HUES64 (cell line): ENCODE measurements at regions not wholly inside any gene's neighbourhood (a gene's known extent, or its start where the extent isn't known, plus 50 kb on each side); places are given as distances from the start of the nearest gene placed in this dataset.

ENCODE experiments used
- H3K27ac ChIP-seq: 2 replicates; pipeline ENCODE4 v1.7.0; 2013; ENCODE audit warnings: low read depth, low read length, inconsistent platforms
- H3K27me3 ChIP-seq: 2 replicates; pipeline ENCODE4 v1.6.1; 2013; ENCODE audit warnings: mild to moderate bottlenecking, low read length; ENCODE audit not compliant: insufficient read depth
- H3K36me3 ChIP-seq: 2 replicates; pipeline ENCODE4 v1.6.1; 2013; ENCODE audit warnings: mild to moderate bottlenecking, low read length; ENCODE audit not compliant: insufficient read depth
- H3K4me1 ChIP-seq: 2 replicates; pipeline ENCODE4 v1.6.1; 2013; ENCODE audit warnings: mild to moderate bottlenecking, low read length, moderate library complexity; ENCODE audit not compliant: insufficient read depth
- H3K4me3 ChIP-seq: 2 replicates; pipeline ENCODE4 v1.5.1; 2013; ENCODE audit warnings: mild to moderate bottlenecking, low read length, moderate library complexity
- H3K9ac ChIP-seq: 2 replicates; pipeline ENCODE4 v1.6.1; 2013; ENCODE audit warnings: mild to moderate bottlenecking, low read depth, low read length
- H3K9me3 ChIP-seq: 2 replicates; pipeline ENCODE4 v1.6.1; 2013; ENCODE audit warnings: low read depth, low read length; ENCODE audit not compliant: insufficient read depth
- WGBS: fragments of 150-250, 120-280 bp; methylation state at CpG from one replicate; pipeline ENCODE4 v1.1.7; 2013; ENCODE audit warnings: missing lambda C conversion rate; 5-methylcytosine and 5-hydroxymethylcytosine counted together

DNA sequence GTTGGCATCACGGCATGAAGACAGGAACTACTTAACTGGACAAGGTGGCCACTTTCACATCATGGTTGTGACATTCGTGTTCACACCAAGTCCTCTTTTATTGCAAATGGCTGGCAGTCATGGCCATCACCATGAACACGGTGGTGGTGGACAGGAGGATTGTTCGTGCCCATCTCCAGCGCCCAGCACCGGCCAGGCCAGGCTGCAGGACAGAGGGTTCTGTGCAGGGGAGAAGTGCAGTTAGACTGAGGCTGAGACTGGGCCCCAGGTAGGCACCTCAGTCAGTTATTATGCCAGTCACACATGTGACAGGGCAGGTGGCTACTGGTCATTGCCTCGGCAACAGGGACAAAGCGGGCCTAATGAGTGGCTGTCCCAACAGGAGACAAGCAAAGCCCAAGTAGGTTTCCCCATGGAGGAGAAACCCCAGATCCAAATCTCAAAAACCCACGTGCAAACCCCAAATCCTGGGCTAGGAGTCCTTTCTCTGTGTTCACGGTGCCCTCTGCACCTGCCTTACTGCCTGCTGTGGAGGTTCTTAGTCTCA lies 468.1 kb upstream of the MYT1L start:
- no peak overlapping the region for H3K27ac ChIP-seq
- WGBS: 96% methylated on average over 10 of the region's 10 CpGs
- peaks cover 10% of the 10 kb centered on the region; the same call in 1 of the 2 replicates for H3K9me3 ChIP-seq
- H3K4me1 ChIP-seq: no peaks in the 10 kb centered on the region
- H3K36me3 ChIP-seq: no peaks in the 10 kb centered on the region
- H3K9ac ChIP-seq: no peak overlapping the region
- no peak overlapping the region for H3K4me3 ChIP-seq
- no peaks in the 10 kb centered on the region for H3K27me3 ChIP-seq

DNA sequence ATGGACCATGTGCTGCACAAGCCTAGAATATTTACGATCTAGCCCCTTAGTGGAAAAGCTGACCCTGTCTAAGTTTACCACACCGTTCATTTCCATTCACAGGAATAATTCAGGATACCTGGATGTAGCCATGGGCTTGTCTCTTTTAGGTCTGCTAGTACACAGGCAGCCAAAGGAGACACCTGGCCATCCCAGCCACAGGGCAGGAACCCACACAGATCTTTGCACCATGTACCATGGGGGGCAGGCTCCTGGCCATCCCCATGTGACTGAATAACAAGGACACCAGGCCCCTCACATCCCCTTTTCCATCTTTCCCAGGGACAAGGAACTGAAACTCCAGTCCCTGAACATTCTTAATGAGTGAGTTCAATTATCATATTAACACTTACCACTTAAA lies 467.3 kb upstream of the MYT1L start:
- Histone ChIP-seq H3K27me3 (no peaks in the 10 kb centered on the region), H3K9me3 (0 out of 2 replicates have a peak, but pooled peaks cover 10% of the 10 kb centered on the region), H3K4me3 (no peak overlapping the region), H3K9ac (no peak overlapping the region), H3K27ac (no peak overlapping the region), H3K36me3 (no peaks in the 10 kb centered on the region), H3K4me1 (no peaks in the 10 kb centered on the region)
- WGBS: 92% methylated on average over 2 of the region's 2 CpGs

DNA sequence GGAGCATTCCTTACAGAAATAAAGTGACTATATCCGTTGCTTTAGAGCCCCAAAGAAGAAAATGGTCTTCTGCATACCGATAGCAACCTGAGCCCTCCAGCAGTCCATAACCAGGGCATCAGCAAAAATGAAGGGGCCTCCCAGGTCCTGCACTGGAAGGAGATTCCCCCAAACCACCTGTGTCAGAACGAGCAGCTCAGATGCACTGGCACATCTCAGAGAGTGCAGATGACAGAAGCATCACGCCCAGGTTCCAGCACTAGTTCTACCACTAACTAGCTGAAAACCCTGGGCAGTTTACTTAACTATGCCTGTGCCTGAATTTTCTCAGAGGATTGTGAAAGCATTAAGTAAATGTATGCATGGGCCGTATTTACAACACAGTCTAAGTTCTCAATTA lies 466.7 kb upstream of the MYT1L start:
- Histone ChIP-seq H3K27ac (no peak overlapping the region), H3K4me1 (no peaks in the 10 kb centered on the region), H3K4me3 (no peak overlapping the region), H3K9ac (no peak overlapping the region), H3K36me3 (no peaks in the 10 kb centered on the region), H3K27me3 (no peaks in the 10 kb centered on the region), H3K9me3 (0 out of 2 replicates have a peak, but pooled peaks cover 8% of the 10 kb centered on the region)
- 95% methylated on average over 4 of the region's 5 CpGs for WGBS

DNA sequence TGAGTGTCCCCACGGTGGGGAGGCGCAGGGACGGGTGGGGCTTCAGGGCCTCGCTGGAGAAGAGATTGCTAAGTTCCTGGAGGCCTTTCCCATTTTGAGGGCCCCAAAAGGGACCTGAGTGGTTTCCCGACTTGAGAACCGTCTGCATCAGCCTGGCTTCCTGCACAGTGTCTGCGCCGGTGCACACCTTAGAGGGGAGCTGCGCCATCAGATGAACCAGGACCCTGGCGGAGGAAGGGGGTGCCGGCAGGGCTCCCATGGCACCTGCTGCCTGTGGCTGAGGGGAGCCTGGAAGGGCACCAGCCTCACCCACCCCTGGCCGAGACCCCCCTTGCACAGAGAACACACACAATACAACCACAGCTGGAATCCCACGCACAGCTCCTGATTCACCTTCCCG lies 465.1 kb upstream of the MYT1L start:
- H3K27ac ChIP-seq: no peak overlapping the region
- no peak overlapping the region for H3K4me3 ChIP-seq
- 92% methylated on average over 14 of the region's 14 CpGs for WGBS
- no peak overlapping the region for H3K9ac ChIP-seq
- H3K27me3 ChIP-seq: no peaks in the 10 kb centered on the region
- H3K36me3 ChIP-seq: no peaks in the 10 kb centered on the region
- no peaks in the 10 kb centered on the region for H3K4me1 ChIP-seq
- no peaks in the 10 kb centered on the region for H3K9me3 ChIP-seq

DNA sequence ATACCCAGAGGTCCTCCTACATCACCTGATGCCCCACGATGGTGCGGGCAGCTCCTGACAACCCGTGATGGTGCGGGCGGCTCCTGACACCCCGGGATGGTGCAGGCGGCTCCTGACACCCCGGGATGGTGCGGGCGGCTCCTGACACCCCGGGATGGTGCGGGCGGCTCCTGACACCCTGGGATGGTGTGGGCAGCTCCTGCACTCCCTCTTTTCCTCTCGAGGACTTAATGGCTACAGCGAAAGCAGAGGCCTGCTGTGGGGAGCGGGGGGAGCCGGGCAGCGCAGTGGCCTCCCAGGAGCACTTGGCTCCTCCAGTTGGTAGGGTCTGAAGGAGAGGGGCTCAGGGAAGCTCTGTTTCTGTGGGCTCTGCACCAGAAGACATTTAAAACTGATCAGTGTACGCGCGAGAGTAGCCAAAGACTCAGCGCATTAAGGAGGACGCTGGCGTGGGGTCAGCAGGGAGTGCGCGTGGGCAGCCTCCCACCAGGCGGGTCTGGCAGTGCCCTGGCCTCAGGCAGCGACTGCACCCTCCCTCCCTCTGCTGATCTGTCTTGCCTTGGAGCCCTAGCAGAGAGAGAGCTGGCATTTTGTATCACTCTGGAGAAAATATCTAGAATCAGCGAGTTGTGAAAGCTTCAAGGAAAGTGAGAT lies 464.5 kb upstream of the MYT1L start:
- Histone ChIP-seq H3K4me1 (no peaks in the 10 kb centered on the region), H3K27me3 (no peaks in the 10 kb centered on the region), H3K27ac (no peak overlapping the region), H3K4me3 (no peak overlapping the region), H3K9ac (no peak overlapping the region), H3K36me3 (no peaks in the 10 kb centered on the region), H3K9me3 (no peaks in the 10 kb centered on the region)
- WGBS: 92% methylated on average over 29 of the region's 29 CpGs

DNA sequence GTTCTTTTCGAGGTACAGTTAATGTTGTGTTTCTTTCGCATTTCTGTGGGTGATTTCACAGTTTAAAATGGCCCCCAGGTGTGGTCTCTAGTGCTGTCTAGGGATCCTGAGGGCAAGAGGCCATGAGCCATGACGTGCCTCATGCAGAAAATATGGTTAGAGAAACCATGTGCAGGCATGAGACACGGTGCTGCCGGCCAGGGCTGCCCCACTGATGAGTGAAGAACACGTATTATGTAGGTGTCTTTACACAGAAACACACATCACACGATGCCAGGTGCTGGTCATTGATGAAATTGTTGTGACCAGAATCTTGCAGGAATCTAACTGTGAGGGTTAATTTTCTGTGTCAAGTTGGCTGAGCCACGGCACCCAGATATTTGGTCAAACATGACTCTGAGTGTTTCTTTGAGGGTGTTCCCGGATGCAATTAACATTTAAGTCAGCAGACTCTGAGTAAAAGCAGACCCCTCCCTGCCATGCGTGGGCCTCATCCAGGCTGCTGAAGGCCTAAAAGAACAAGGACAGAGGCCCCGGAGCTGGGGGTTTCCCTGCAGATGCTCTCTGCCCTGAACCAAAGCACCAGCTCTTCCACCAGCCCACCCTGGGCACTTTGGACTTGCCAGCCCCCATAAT lies 463.0 kb upstream of the MYT1L start:
- H3K36me3 ChIP-seq: no peaks in the 10 kb centered on the region
- H3K4me3 ChIP-seq: no peak overlapping the region
- no peaks in the 10 kb centered on the region for H3K27me3 ChIP-seq
- 94% methylated on average over 11 of the region's 11 CpGs for WGBS
- no peaks in the 10 kb centered on the region for H3K9me3 ChIP-seq
- no peak overlapping the region for H3K9ac ChIP-seq
- H3K4me1 ChIP-seq: peaks cover 3% of the 10 kb centered on the region
- H3K27ac ChIP-seq: no peak overlapping the region

DNA sequence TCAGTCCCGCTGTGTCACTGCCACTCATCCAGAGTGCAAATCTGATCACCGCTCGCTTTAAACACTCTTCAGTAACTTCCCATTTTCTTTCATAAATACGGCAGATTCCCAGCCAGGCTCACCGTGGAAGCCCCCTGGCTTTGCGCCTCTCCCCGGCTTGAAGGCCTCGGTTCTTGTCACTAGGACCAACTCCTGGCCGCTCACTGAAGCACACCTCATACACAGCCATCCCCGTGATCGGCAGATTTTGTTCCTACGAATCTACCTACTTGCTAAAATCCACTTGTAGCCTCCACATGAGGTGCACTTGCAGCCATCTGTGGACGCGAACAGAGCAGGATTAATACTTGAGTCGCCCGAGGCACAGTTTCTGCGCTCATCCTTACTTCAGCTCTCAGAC lies 462.4 kb upstream of the MYT1L start:
- 92% methylated on average over 17 of the region's 17 CpGs for WGBS
- Histone ChIP-seq H3K9me3 (no peaks in the 10 kb centered on the region), H3K9ac (no peak overlapping the region)

DNA sequence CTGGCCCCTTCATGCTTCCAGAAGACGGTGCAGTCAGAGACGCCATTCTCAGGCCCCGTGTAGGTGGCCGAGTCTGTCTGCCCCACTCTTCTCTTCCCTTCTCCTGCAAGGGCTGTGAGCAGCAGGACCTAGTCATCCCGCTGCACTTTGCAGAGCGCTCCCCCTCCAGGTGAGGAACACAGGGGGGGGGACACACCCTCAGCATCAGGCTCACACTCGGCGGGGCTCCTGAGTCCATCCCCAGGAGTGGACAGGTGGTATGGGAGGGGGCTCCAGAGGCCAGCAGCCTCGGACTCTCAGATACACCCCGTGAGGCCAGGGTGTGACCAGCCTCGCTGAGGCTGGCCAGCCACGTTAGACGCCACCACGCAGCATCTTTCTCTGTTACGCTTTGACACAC lies 460.5 kb upstream of the MYT1L start:
- Histone ChIP-seq H3K27me3 (no peaks in the 10 kb centered on the region), H3K9me3 (no peaks in the 10 kb centered on the region), H3K36me3 (no peaks in the 10 kb centered on the region), H3K9ac (no peak overlapping the region), H3K4me1 (peaks cover 24% of the 10 kb centered on the region), H3K27ac (no peak overlapping the region), H3K4me3 (no peak overlapping the region)
- WGBS: 92% methylated on average over 15 of the region's 15 CpGs

More for the DNA sequence above, 462.4 kb upstream of the MYT1L start:
- Histone ChIP-seq H3K36me3 (no peaks in the 10 kb centered on the region), H3K4me3 (no peak overlapping the region), H3K4me1 (peaks cover 8% of the 10 kb centered on the region), H3K27ac (no peak overlapping the region), H3K27me3 (no peaks in the 10 kb centered on the region)

DNA sequence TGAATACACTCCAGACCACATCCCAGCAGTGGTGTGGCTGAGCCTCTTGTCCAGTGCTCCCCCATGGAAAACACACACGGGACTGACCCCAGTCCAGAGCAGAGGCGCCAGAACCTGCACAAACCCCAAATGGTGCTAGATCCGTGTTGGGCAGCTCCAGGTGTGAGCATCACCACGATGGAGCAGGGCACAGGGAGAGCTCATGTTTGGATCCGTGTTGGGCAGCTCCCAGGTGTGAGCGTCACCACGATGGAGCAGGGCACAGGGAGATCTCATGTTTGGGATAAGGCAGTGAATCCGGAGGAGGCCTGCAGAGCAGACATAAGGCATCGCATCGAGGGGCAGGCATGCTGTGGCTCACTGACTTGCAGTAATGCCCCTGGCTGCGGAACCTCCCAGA lies 460.0 kb upstream of the MYT1L start:
- peaks cover 24% of the 10 kb centered on the region for H3K4me1 ChIP-seq
- no peaks in the 10 kb centered on the region for H3K36me3 ChIP-seq
- H3K27ac ChIP-seq: no peak overlapping the region
- no peaks in the 10 kb centered on the region for H3K9me3 ChIP-seq
- no peaks in the 10 kb centered on the region for H3K27me3 ChIP-seq
- H3K4me3 ChIP-seq: no peak overlapping the region
- 88% methylated on average over 11 of the region's 11 CpGs for WGBS
- no peak overlapping the region for H3K9ac ChIP-seq

DNA sequence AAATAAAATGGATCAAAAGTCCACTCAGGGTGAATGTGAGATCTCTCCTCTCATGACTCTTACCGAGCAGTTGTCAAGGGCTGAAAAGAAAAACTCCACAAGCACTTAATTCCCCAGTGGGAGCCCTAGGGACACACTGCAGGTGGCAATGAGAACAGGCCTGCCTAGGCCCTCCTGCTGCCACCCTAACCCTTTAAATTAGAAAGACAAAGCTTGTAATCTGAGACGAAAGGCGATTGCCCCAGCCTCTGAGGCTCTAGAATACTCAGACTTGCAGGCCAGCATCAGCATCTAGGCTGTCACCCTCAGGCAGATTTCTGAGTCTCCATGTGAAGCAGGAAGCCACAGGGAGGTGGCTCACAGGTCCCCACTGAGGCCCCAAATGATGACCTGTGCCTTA lies 457.0 kb upstream of the MYT1L start:
- no peaks in the 10 kb centered on the region for H3K27me3 ChIP-seq
- H3K36me3 ChIP-seq: no peaks in the 10 kb centered on the region
- no peak overlapping the region for H3K9ac ChIP-seq
- H3K4me1 ChIP-seq: peaks cover 24% of the 10 kb centered on the region
- WGBS: 1% methylated on average over 3 of the region's 3 CpGs
- no peaks in the 10 kb centered on the region for H3K9me3 ChIP-seq
- H3K4me3 ChIP-seq: no peak overlapping the region
- peak overlapping the region; percentile 87 for H3K27ac ChIP-seq

DNA sequence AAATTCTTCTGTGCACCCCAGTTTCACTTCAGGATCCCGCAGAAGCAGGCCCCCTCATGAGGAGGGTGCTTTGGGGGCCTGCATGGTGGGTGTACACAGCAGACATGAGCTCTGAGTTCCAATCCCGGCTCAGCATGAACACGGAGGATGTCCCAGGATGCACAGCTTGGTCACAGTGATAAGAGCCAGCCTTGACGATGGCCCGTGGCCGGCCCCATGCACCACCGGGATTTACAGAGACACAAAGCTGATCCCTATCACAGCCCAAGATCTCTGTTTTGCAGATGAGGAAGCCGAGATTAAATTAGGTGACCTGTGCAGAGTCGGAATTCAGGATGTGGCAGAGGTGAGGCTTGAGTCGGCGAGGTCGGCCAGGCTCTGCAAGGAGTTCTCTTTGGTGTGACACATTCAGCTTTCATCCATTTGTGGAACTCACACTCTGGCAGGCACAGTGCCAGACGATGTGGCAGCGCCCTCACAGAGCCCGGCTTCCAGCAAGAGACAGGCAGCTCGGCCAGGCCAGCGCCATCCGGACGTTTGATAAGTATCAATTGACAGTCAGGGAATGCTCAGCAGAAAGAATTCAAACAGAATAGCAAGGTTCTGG lies 456.3 kb upstream of the MYT1L start:
- H3K4me1 ChIP-seq: peaks cover 24% of the 10 kb centered on the region
- peak overlapping the region; percentile 87 for H3K27ac ChIP-seq
- 43% methylated on average over 19 of the region's 19 CpGs for WGBS
- no peaks in the 10 kb centered on the region for H3K9me3 ChIP-seq
- H3K9ac ChIP-seq: no peak overlapping the region
- H3K4me3 ChIP-seq: no peak overlapping the region
- H3K27me3 ChIP-seq: no peaks in the 10 kb centered on the region
- no peaks in the 10 kb centered on the region for H3K36me3 ChIP-seq
